KBM-7 (cell line): ENCODE measurements at regions not wholly inside any gene's neighbourhood (a gene's known extent, or its start where the extent isn't known, plus 50 kb on each side); places are given as distances from the start of the nearest gene placed in this dataset.
A peak's percentile ranks its signal among the peaks of the same experiment; 100 is the strongest.

Experiments
- DNase-seq: peaks from one replicate; pipeline ENCODE4 v3.0.0-alpha.2; 2015
- in situ Hi-C: fragments of 300-500 bp; cut with MboI; formaldehyde crosslinking; loops from 2 replicates; pipeline ENCODE4 v1.14.3; 2020; ENCODE audit warnings: low sequenced_read_pairs, low pct_unique_long_range_greater_than_20kb, mixed read lengths

- in situ Hi-C loops = no loop called here
- no peak for DNase-seq
These were observed 60.2 kb upstream of the COMTD1 start for GRCh38 chr10:75295868-75296441.

- in situ Hi-C loops = no loop called here
- DNase-seq = peak; percentile 60
These were observed 59.3 kb upstream of the COMTD1 start for GRCh38 chr10:75294866-75295701.

- in situ Hi-C loops = no loop called here
- no peak for DNase-seq
These were observed 58.7 kb upstream of the COMTD1 start for GRCh38 chr10:75294518-75294865.

GRCh38 chr10:75294031-75294437 lies 58.3 kb upstream of the COMTD1 start:
- in situ Hi-C loops = no loop called here
- no peak for DNase-seq

- in situ Hi-C loops = no loop called here
- no peak for DNase-seq
These were observed 57.7 kb upstream of the COMTD1 start for GRCh38 chr10:75293446-75293820.

GRCh38 chr10:75292794-75293445 lies 57.2 kb upstream of the COMTD1 start:
- no peak for DNase-seq
- in situ Hi-C loops = no loop called here

- in situ Hi-C loops = no loop called here
- peak; percentile 32 for DNase-seq
These were observed 56.0 kb upstream of the COMTD1 start for GRCh38 chr10:75291805-75292204.

GRCh38 chr10:75288140-75288711 lies 52.5 kb upstream of the COMTD1 start:
- in situ Hi-C loops = no loop called here
- DNase-seq = no peak

- DNase-seq = no peak
- in situ Hi-C loops = no loop called here
These were observed 51.9 kb upstream of the COMTD1 start for GRCh38 chr10:75287697-75288096.

GRCh38 chr10:75286901-75287300 lies 51.1 kb upstream of the COMTD1 start:
- no peak for DNase-seq
- in situ Hi-C loops = no loop called here
